BJ (cell line): ENCODE measurements at regions not wholly inside any gene's neighbourhood (a gene's known extent, or its start where the extent isn't known, plus 50 kb on each side); places are given as distances from the start of the nearest gene placed in this dataset.

Experiments used
- CTCF ChIA-PET: fragments of 350-600 bp; formaldehyde crosslinking; extraction: SDS; loops from one replicate; lab custom pipeline; 2021; ENCODE audit warnings: antibody characterized with exemption, inconsistent platforms; lab: Yijun Ruan, JAX
- POLR2A ChIA-PET: fragments of 300-600 bp; sonication (Branson Sonifier 250); formaldehyde crosslinking; extraction: SDS; loops from one replicate; lab custom pipeline; 2021; ENCODE audit warnings: antibody characterized with exemption; lab: Charles Lee
- DNase-seq: peaks from one replicate; pipeline ENCODE4 v3.0.0-alpha.2; 2011; ENCODE audit warnings: low read depth
- H3K27me3 ChIP-seq: 2 replicates; pipeline ENCODE4 v1.6.0; 2011; ENCODE audit warnings: low read length; ENCODE audit not compliant: control insufficient read depth, insufficient read depth
- H3K36me3 ChIP-seq: 2 replicates; pipeline ENCODE4 v1.5.1; 2011; ENCODE audit warnings: low read length; ENCODE audit not compliant: control insufficient read depth, insufficient read depth
- H3K4me3 ChIP-seq: 2 replicates; pipeline ENCODE4 v1.5.1; 2011; ENCODE audit warnings: low read depth, mild to moderate bottlenecking, control low read depth, low read length
- CTCF ChIP-seq: IDR thresholded peaks from 2 replicates; pipeline ENCODE4 v1.5.1; 2011; ENCODE audit warnings: low read depth, mild to moderate bottlenecking, control low read depth, inconsistent platforms, low read length, moderate library complexity; ENCODE audit not compliant: insufficient read depth

- no peak for TF ChIP-seq CTCF
- ChIA-PET POLR2A (no interaction called here), CTCF (no interaction called here)
- no peak for DNase-seq
- H3K4me3 ChIP-seq = no peak overlapping the region
- H3K36me3 ChIP-seq = no peaks in the 10 kb centered on the region
- no peaks in the 10 kb centered on the region for H3K27me3 ChIP-seq
These were observed 329.9 kb upstream of the PROX1 start for GRCh38 chr1:213657879-213658278.

- H3K4me3 ChIP-seq = no peak overlapping the region
- no peak for TF ChIP-seq CTCF
- ChIA-PET POLR2A (no interaction called here), CTCF (no interaction called here)
- no peak for DNase-seq
- no peaks in the 10 kb centered on the region for H3K27me3 ChIP-seq
- H3K36me3 ChIP-seq = no peaks in the 10 kb centered on the region
These were observed 329.3 kb upstream of the PROX1 start for GRCh38 chr1:213658457-213658856.

- DNase-seq = no peak
- no peak for TF ChIP-seq CTCF
- ChIA-PET POLR2A (no interaction called here), CTCF (interaction anchor here (1.8 kb wide), 1 partner anchor 13 kb away, joined by 3 read pairs; no protein-coding TSS in a partner anchor)
- Histone ChIP-seq H3K4me3 (no peak overlapping the region), H3K36me3 (no peaks in the 10 kb centered on the region), H3K27me3 (no peaks in the 10 kb centered on the region)
These were observed 327.9 kb upstream of the PROX1 start for GRCh38 chr1:213659580-213660547.

GRCh38 chr1:213661302-213661701 is 326.5 kb upstream of the PROX1 start:
- Histone ChIP-seq H3K4me3 (no peak overlapping the region), H3K36me3 (no peaks in the 10 kb centered on the region), H3K27me3 (no peaks in the 10 kb centered on the region)
- CTCF ChIA-PET = interaction anchor here (1.8 kb wide), 1 partner anchor 11 kb away, joined by 3 read pairs; no protein-coding TSS in a partner anchor
- no peak for TF ChIP-seq CTCF
- DNase-seq = no peak
- POLR2A ChIA-PET = no interaction called here

- DNase-seq = no peak
- TF ChIP-seq CTCF = no peak
- Histone ChIP-seq H3K4me3 (no peak overlapping the region), H3K27me3 (no peaks in the 10 kb centered on the region), H3K36me3 (no peaks in the 10 kb centered on the region)
- ChIA-PET POLR2A (no interaction called here), CTCF (no interaction called here)
These were observed 321.7 kb upstream of the PROX1 start for GRCh38 chr1:213666113-213666512.
